ENCODE measurements at regions not wholly inside any gene's neighbourhood (a gene's known extent, or its start where the extent isn't known, plus 50 kb on each side); places are given as distances from the start of the nearest gene placed in this dataset.
"Not testable (repeated sequence)": the region's sequence is repeated elsewhere in the genome, so short reads cannot be mapped to it uniquely, and the experiment has no call there.

- DNase-seq (ENCODE audit: low read depth) = no peak
Observed at GRCh38 chr13:30065181-30065580, 214.8 kb upstream of the UBL3 start.

GRCh38 chr13:30063892-30064291, 213.5 kb upstream of the UBL3 start:
- DNase-seq (ENCODE audit: low read depth) = no peak

- DNase-seq (ENCODE audit: low read depth) = no peak
Observed at GRCh38 chr13:30061217-30061616, 210.8 kb upstream of the UBL3 start.

GRCh38 chr13:30058429-30058828, 208.0 kb upstream of the UBL3 start:
- DNase-seq (ENCODE audit: low read depth) = no peak

- not testable (repeated sequence) for DNase-seq (ENCODE audit: low read depth)
Observed at GRCh38 chr13:30054546-30054945, 204.1 kb upstream of the UBL3 start.

GRCh38 chr13:30053939-30054338, 203.5 kb upstream of the UBL3 start:
- no peak for DNase-seq (ENCODE audit: low read depth)

GRCh38 chr13:30052120-30052519, 201.7 kb upstream of the UBL3 start:
- DNase-seq (ENCODE audit: low read depth) = no peak

GRCh38 chr13:30051531-30052060, 201.2 kb upstream of the UBL3 start:
- DNase-seq (ENCODE audit: low read depth) = no peak

GRCh38 chr13:30049692-30050091, 199.3 kb upstream of the UBL3 start:
- DNase-seq (ENCODE audit: low read depth) = peak; percentile 52

- DNase-seq (ENCODE audit: low read depth) = peak; percentile 37
Observed at GRCh38 chr13:30047154-30047874, 196.9 kb upstream of the UBL3 start.

GRCh38 chr13:30045916-30046704, 195.7 kb upstream of the UBL3 start:
- peak; percentile 37 for DNase-seq (ENCODE audit: low read depth)

- DNase-seq (ENCODE audit: low read depth) = no peak
Observed at GRCh38 chr13:30044932-30045331, 194.5 kb upstream of the UBL3 start.

GRCh38 chr13:30043631-30043925, 193.2 kb upstream of the UBL3 start:
- DNase-seq (ENCODE audit: low read depth) = no peak

- no peak for DNase-seq (ENCODE audit: low read depth)
Observed at GRCh38 chr13:30042891-30043630, 192.6 kb upstream of the UBL3 start.

- DNase-seq (ENCODE audit: low read depth) = no peak
Observed at GRCh38 chr13:30042272-30042671, 191.9 kb upstream of the UBL3 start.

- no peak for DNase-seq (ENCODE audit: low read depth)
Observed at GRCh38 chr13:30039511-30039911, 189.1 kb upstream of the UBL3 start.

GRCh38 chr13:30038884-30039283, 188.5 kb upstream of the UBL3 start:
- DNase-seq (ENCODE audit: low read depth) = peak; percentile 60

- no peak for DNase-seq (ENCODE audit: low read depth)
Observed at GRCh38 chr13:30037766-30038165, 187.3 kb upstream of the UBL3 start.

GRCh38 chr13:30037306-30037705, 186.9 kb upstream of the UBL3 start:
- DNase-seq (ENCODE audit: low read depth) = peak; percentile 39

- DNase-seq (ENCODE audit: low read depth) = no peak
Observed at GRCh38 chr13:30034458-30034795, 184.0 kb upstream of the UBL3 start.

- peak; percentile 71 for DNase-seq (ENCODE audit: low read depth)
Observed at GRCh38 chr13:30033681-30034457, 183.5 kb upstream of the UBL3 start.

- DNase-seq (ENCODE audit: low read depth) = no peak
Observed at GRCh38 chr13:30032263-30032662, 181.8 kb upstream of the UBL3 start.
